WTC11 (cell line): ENCODE measurements at regions not wholly inside any gene's neighbourhood (a gene's known extent, or its start where the extent isn't known, plus 50 kb on each side); places are given as distances from the start of the nearest gene placed in this dataset.

Experiments used
- CTCF ChIP-seq: fragments of 200-600 bp; IDR thresholded peaks from 2 replicates; pipeline ENCODE4 v1.8.0; 2022; ENCODE audit warnings: antibody characterized with exemption
- KAT7 ChIP-seq: sonication (generic); formaldehyde crosslinking; IDR thresholded peaks from 2 replicates; pipeline ENCODE4 v1.8.1; 2023; ENCODE audit warnings: missing genetic modification reagents, mild to moderate bottlenecking, borderline replicate concordance
- NFYB ChIP-seq: sonication (generic); formaldehyde crosslinking; conservative IDR thresholded peaks from 2 replicates; pipeline ENCODE4 v1.8.0; 2022; ENCODE audit warnings: low read depth, missing genetic modification reagents
- TCF7 ChIP-seq: sonication (generic); formaldehyde crosslinking; IDR thresholded peaks from 2 replicates; pipeline ENCODE4 v1.8.0; 2022; ENCODE audit warnings: mild to moderate bottlenecking, low read depth, missing genetic modification reagents, moderate library complexity

GRCh38 chr13:47678201-47678968, 322.7 kb downstream of the SUCLA2 start:
- TF ChIP-seq NFYB (CRISPR knock-in tag) (no peak), CTCF (no peak), KAT7 (no peak), TCF7 (CRISPR knock-in tag) (no peak)
